Heart left ventricle (tissue), 16 donors: ENCODE measurements at regions not wholly inside any gene's neighbourhood (a gene's known extent, or its start where the extent isn't known, plus 50 kb on each side); places are given as distances from the start of the nearest gene placed in this dataset.

Experiments used
- ATAC-seq, 4 donors: fragments of 200-7000 bp; cut with Tn5 transposase; one replicate each; pipeline ENCODE4 v1.9.1; 2020 to 2022; ENCODE audit warnings: moderate library complexity in 4 of 4, mild to moderate bottlenecking in 3 of 4, moderate number of reproducible peaks in 1 of 4
- DNase-seq, 5 donors: peaks; one replicate each; pipeline ENCODE4 v3.0.0-alpha.2; 2020
- H3K27ac ChIP-seq, 12 donors: fragments of 200-600 bp; sonication (generic) in 4 of 12; one replicate each; pipeline versions ENCODE4 v1.5.0 to v1.8.0; 2016 to 2022; ENCODE audit warnings: mild to moderate bottlenecking in 2 of 12
- H3K27me3 ChIP-seq, 9 donors: fragments of 200-600 bp; sonication (generic) in 2 of 9; one replicate each; pipeline versions ENCODE4 v1.5.1 to v1.8.0; 2016 to 2022; ENCODE audit warnings: mild to moderate bottlenecking in 3 of 9
- H3K36me3 ChIP-seq, 9 donors: fragments of 200-600 bp; sonication (generic) in 2 of 9; one replicate each; pipeline versions ENCODE4 v1.5.0 to v1.8.0; 2018 to 2022; ENCODE audit warnings: mild to moderate bottlenecking in 2 of 9
- H3K4me1 ChIP-seq, 12 donors: fragments of 200-600 bp; sonication (generic) in 4 of 12; one replicate each; pipeline versions ENCODE4 v1.5.0 to v1.8.0; 2016 to 2022; ENCODE audit warnings: mild to moderate bottlenecking in 3 of 12
- H3K4me3 ChIP-seq, 12 donors: fragments of 200-600 bp; sonication (generic) in 4 of 12; one replicate each; pipeline versions ENCODE4 v1.5.0 to v1.8.0; 2017 to 2022; ENCODE audit warnings: mild to moderate bottlenecking in 9 of 12, moderate library complexity in 4 of 12
- H3K9me3 ChIP-seq, 12 donors: fragments of 200-600 bp; sonication (generic) in 4 of 12; one replicate each; pipeline versions ENCODE4 v1.5.0 to v1.8.0; 2016 to 2022; ENCODE audit warnings: mild to moderate bottlenecking in 1 of 12
- POLR2A ChIP-seq, 2 donors: fragments of 450-650 bp; IDR thresholded peaks; one replicate each; pipeline ENCODE4 v1.6.1; 2017; ENCODE audit warnings: antibody characterized with exemption in 2 of 2, mild to moderate bottlenecking in 2 of 2, moderate library complexity in 2 of 2
- WGBS, 4 donors: extraction: QIAGEN DNeasy Blood & Tissue Kit in 2 of 4; methylation state at CpG; one replicate each; pipeline versions ENCODE4 v1.1.5 to v1.1.7; 2013 to 2018; 5-methylcytosine and 5-hydroxymethylcytosine counted together
- intact Hi-C, 10 donors: fragments of 100-400 bp; cut with DNase I; formaldehyde crosslinking; loops; one replicate each; pipeline versions ENCODE4 v1.11.1 to v1.14.2; 2022
- TF ChIP-seq, protein P1 (sequence below), 12 donors: fragments of 200-600 bp; sonication (generic) in 4 of 12; IDR thresholded peaks; one replicate each; pipeline versions ENCODE4 v1.5.0 to v1.8.0; 2018 to 2022; ENCODE audit warnings: antibody characterized with exemption in 12 of 12, mild to moderate bottlenecking in 5 of 12
- donor health status: ischemic (EF 13 %, LVEDD 7.1; RV severe dilation, severe dysfunction).
- donor health status: healthy with polysubstance abuse.
- donor health status: DM: no; HTN: yes; CAD: no.
- donor health status: DM: no; HTN: no; CAD: no.
- donor health status: ischemic (EF 25% LVEDD 6.9; RV normal size, moderate dysfunction).
- donor health status: ischemic (EF 25% LVEDD 5.7; RV mildly dilated, moderate dysfunction).
- donor health status: healthy.
- donor health status: DM: yes; HTN: yes; CAD: no.
- donor health status: ischemic (EF 35%, LVEDD 5.7; RV mildly dilated, moderate dysfunction).
- donor health status: nonischemic (EF 11% LVEDD 7.7; RV severe dilation, severe dysfunction).
- donor health status: DM: yes; HTN: yes; CAD: no.
- donor health status: PGD.
- donor health status: ischemic (EF 29% LVEDD 5.4; RV normal size, mild dysfunction).
- donor health status: nonischemic (EF 23%, LVEDD 6.1; RV moderate dilation, normal function).

DNA sequence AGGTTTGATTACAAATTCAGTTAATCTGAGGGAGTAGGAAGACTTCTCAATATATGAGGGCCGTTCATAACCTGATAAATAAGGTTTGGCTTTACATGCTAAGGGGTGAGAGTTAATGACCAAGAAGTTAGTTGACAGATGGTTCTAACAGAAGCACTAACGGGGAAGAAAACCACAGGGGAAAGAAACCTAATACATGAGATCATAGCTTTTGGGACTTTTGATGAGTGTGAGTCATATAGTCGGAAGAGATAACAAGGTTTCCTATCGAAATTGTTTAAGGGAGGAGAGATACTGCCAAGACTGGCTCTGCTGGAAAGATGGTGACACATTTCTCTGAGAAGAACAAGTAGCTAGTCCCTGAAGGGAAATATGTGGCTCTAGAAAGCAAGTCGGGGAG, 140.1 kb downstream of the COX7C start:
- H3K9me3 ChIP-seq: no peaks in the 10 kb centered on the region
- no peak overlapping the region for H3K4me3 ChIP-seq
- no peak overlapping the region for H3K27ac ChIP-seq
- intact Hi-C loops: no loop called here
- ATAC-seq: no peak
- no peaks in the 10 kb centered on the region for H3K4me1 ChIP-seq
- DNase-seq: no peak
- WGBS, 4 donors: 31 to 43% (median 40%) methylated on average over 5 of the region's 5 CpGs
- no peaks in the 10 kb centered on the region for H3K27me3 ChIP-seq
- TF ChIP-seq, protein P1, sequence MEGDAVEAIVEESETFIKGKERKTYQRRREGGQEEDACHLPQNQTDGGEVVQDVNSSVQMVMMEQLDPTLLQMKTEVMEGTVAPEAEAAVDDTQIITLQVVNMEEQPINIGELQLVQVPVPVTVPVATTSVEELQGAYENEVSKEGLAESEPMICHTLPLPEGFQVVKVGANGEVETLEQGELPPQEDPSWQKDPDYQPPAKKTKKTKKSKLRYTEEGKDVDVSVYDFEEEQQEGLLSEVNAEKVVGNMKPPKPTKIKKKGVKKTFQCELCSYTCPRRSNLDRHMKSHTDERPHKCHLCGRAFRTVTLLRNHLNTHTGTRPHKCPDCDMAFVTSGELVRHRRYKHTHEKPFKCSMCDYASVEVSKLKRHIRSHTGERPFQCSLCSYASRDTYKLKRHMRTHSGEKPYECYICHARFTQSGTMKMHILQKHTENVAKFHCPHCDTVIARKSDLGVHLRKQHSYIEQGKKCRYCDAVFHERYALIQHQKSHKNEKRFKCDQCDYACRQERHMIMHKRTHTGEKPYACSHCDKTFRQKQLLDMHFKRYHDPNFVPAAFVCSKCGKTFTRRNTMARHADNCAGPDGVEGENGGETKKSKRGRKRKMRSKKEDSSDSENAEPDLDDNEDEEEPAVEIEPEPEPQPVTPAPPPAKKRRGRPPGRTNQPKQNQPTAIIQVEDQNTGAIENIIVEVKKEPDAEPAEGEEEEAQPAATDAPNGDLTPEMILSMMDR (IDR thresholded peaks at IDR 0.05): no peak
- TF ChIP-seq POLR2A (IDR thresholded peaks at IDR 0.05): no peak
- H3K36me3 ChIP-seq: no peaks in the 10 kb centered on the region

- intact Hi-C loops: no loop called here
- WGBS, 4 donors: 45 to 50% (median 48%) methylated on average over 2 of the region's 2 CpGs
- ATAC-seq: no peak
- Histone ChIP-seq H3K4me1 (no peaks in the 10 kb centered on the region), H3K9me3 (no peaks in the 10 kb centered on the region), H3K27me3 (no peaks in the 10 kb centered on the region), H3K27ac (no peak overlapping the region), H3K4me3 (no peak overlapping the region), H3K36me3 (no peaks in the 10 kb centered on the region)
- DNase-seq: no peak
- TF ChIP-seq POLR2A (IDR thresholded peaks at IDR 0.05): no peak
- TF ChIP-seq, protein P1 (IDR thresholded peaks at IDR 0.05): no peak
Measured at GRCh38 chr5:86760661-86761060, 142.9 kb downstream of the COX7C start.

GRCh38 chr5:86763929-86764328, 146.2 kb downstream of the COX7C start:
- DNase-seq (no peak), ATAC-seq (no peak)
- Histone ChIP-seq H3K27ac (no peak overlapping the region), H3K4me1 (no peaks in the 10 kb centered on the region), H3K36me3 (no peaks in the 10 kb centered on the region), H3K4me3 (no peak overlapping the region), H3K27me3 (no peaks in the 10 kb centered on the region), H3K9me3 (peaks cover 0 to 7% (median 1%) of the 10 kb centered on the region in 12 donors)
- WGBS, 4 donors: 73 to 90% (median 84%) methylated on average over 1 of the region's 1 CpG
- TF ChIP-seq, protein P1 (IDR thresholded peaks at IDR 0.05): no peak
- no peak for TF ChIP-seq POLR2A (IDR thresholded peaks at IDR 0.05)
- intact Hi-C loops: no loop called here

DNA sequence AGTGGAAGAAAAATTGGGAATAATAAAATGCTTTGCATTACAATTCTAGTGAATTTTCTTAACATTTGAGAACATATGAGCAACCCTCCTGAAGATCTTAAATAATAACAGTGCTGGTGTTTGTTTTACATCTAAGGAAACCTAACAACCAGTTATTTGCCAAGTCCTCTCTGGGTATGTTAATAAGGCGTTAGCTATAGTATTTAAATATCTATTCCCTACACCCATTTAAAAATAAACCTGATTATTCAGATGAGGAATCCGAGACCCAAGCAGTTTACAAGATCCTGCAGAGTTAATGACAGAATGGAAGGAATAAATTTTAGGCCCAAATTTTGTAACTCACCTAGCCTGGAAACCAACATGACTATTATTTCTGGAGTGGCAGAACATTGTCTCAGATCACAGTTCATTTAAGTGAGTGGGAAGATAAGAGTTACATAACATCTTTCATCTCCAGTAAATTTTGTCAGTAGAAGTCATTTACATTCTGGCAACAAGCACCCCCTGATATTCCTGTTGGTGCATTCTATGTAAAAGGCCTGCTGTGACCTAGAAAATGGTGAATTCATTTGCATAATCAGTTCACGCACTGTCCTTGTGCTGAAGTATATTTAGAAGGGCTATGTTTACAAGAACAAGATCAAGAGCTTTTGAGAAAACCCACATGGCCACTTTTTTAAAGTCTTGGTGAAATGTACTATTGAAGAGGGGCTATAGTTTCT, 148.2 kb downstream of the COX7C start:
- intact Hi-C loops: no loop called here
- 64 to 81% (median 75%) methylated on average over 3 of the region's 3 CpGs for WGBS, 4 donors
- DNase-seq: no peak

More for the DNA sequence above, 148.2 kb downstream of the COX7C start:
- H3K27me3 ChIP-seq: no peaks in the 10 kb centered on the region
- ATAC-seq: no peak
- no peaks in the 10 kb centered on the region for H3K4me1 ChIP-seq
- H3K4me3 ChIP-seq: no peak overlapping the region
- no peak overlapping the region for H3K27ac ChIP-seq
- H3K9me3 ChIP-seq: peaks cover 0 to 11% (median 1%) of the 10 kb centered on the region in 12 donors
- TF ChIP-seq POLR2A (IDR thresholded peaks at IDR 0.05): no peak
- TF ChIP-seq, protein P1 (IDR thresholded peaks at IDR 0.05): no peak
- no peaks in the 10 kb centered on the region for H3K36me3 ChIP-seq
